Gastroesophageal sphincter (tissue), 3 donors: ENCODE measurements at regions not wholly inside any gene's neighbourhood (a gene's known extent, or its start where the extent isn't known, plus 50 kb on each side); places are given as distances from the start of the nearest gene placed in this dataset.

Experiments
- CTCF ChIP-seq, 4 experiments: fragments of 200-600 bp in 2 of 4; fragments of 450-650 bp in 2 of 4; sonication (generic) in 1 of 4; IDR thresholded peaks; one replicate each; pipeline ENCODE4 v1.5.1; 2017 to 2019; ENCODE audit warnings: antibody characterized with exemption in 4 of 4, mild to moderate bottlenecking in 2 of 4, moderate library complexity in 2 of 4
- POLR2AphosphoS5 ChIP-seq: sonication (generic); formaldehyde crosslinking; IDR thresholded peaks from one replicate; pipeline ENCODE4 v1.6.1; 2017; ENCODE audit warnings: antibody characterized with exemption

GRCh38 chr12:127797918-127798317, 469.1 kb upstream of the TMEM132C start:
- no peak for TF ChIP-seq CTCF (IDR thresholded peaks at IDR 0.05)
- no peak for TF ChIP-seq POLR2AphosphoS5
